Endothelial cell of umbilical vein (primary cell): ENCODE measurements at regions not wholly inside any gene's neighbourhood (a gene's known extent, or its start where the extent isn't known, plus 50 kb on each side); places are given as distances from the start of the nearest gene placed in this dataset.

ENCODE experiments used
- BruUV-seq: library from RNA; stranded (reverse); fragments of 400-500 nt; replicated peaks from 2 replicates; lab custom pipeline; 2021; lab: Mats Ljungman, UMichigan
- CTCF ChIA-PET: fragments of 300-600, 350-600 bp; sonication (Branson Sonifier 250); formaldehyde crosslinking; loops from one replicate; lab custom pipeline; 2021; ENCODE audit warnings: antibody characterized with exemption, inconsistent platforms; lab: Charles Lee
- POLR2A ChIA-PET: fragments of 300-600, 350-600 bp; sonication (Branson Sonifier 250); formaldehyde crosslinking; loops from one replicate; lab custom pipeline; 2021; ENCODE audit warnings: antibody characterized with exemption, inconsistent platforms; lab: Charles Lee
- DNase-seq: peaks from one replicate; pipeline ENCODE4 v3.0.0-alpha.2; 2011; ENCODE audit warnings: low read depth, low spot score
- FAIRE-seq: peaks from 2 replicates; lab custom pipeline; 2011; peaks lifted over from hg19 to GRCh38; lab: Jason Lieb, UNC
- H2AFZ ChIP-seq: 2 replicates; pipeline ENCODE4 v1.6.0; 2012; ENCODE audit warnings: low read depth, low read length, control low read depth, inconsistent platforms
- H3K27ac ChIP-seq: 2 replicates; pipeline ENCODE4 v1.5.1; 2011; ENCODE audit warnings: low read depth, mild to moderate bottlenecking, control low read depth, low read length, moderate library complexity; ENCODE audit not compliant: insufficient read depth
- H3K27me3 ChIP-seq, 2 experiments: 2 replicates each; pipeline versions ENCODE4 v1.6.0 to v1.6.1; 2011; ENCODE audit warnings: low read length in 2 of 2, mixed read lengths in 1 of 2; ENCODE audit not compliant: control insufficient read depth in 2 of 2, insufficient read depth in 2 of 2
- H3K36me3 ChIP-seq, 2 experiments: 2 replicates in 1 of 2; 3 replicates in 1 of 2; pipeline ENCODE4 v1.5.1; 2011; ENCODE audit warnings: low read length in 2 of 2, mild to moderate bottlenecking in 1 of 2, moderate library complexity in 1 of 2; ENCODE audit not compliant: control insufficient read depth in 2 of 2, insufficient read depth in 2 of 2; ENCODE audit errors: extremely low read depth in 1 of 2
- H3K4me1 ChIP-seq: 3 replicates; pipeline ENCODE4 v1.5.1; 2011; ENCODE audit warnings: mild to moderate bottlenecking, low read length; ENCODE audit not compliant: control insufficient read depth, insufficient read depth; ENCODE audit errors: extremely low read depth
- H3K4me2 ChIP-seq: 2 replicates; pipeline ENCODE4 v1.6.1; 2011; ENCODE audit warnings: low read length, control low read depth, mixed read lengths; ENCODE audit not compliant: insufficient read depth
- H3K4me3 ChIP-seq, 3 experiments: fragments of 200-600 bp in 1 of 3; sonication (generic), shearing (Covaris generic) in 1 of 3; replicated peaks in 1 of 3; 2 replicates each; pipeline ENCODE4 v1.5.1; 2011 to 2016; ENCODE audit warnings: control low read depth in 3 of 3, low read length in 3 of 3, mild to moderate bottlenecking in 2 of 3, inconsistent platforms in 1 of 3, low read depth in 1 of 3, moderate library complexity in 1 of 3; ENCODE audit not compliant: insufficient read depth in 1 of 3
- H3K79me2 ChIP-seq: 2 replicates; pipeline ENCODE4 v1.6.0; 2012; ENCODE audit warnings: low read length, inconsistent platforms; ENCODE audit not compliant: control insufficient read depth, insufficient read depth
- H3K9ac ChIP-seq: replicated peaks from 2 replicates; pipeline ENCODE3; 2011; ENCODE audit warnings: low read length, control low read depth; ENCODE audit not compliant: insufficient read depth; ENCODE audit errors: extremely low read depth
- H3K9me1 ChIP-seq: replicated peaks from 3 replicates; pipeline ENCODE4 v1.6.0; 2011; ENCODE audit warnings: mild to moderate bottlenecking, low read length; ENCODE audit not compliant: control insufficient read depth, insufficient read depth; ENCODE audit errors: extremely low read depth
- H3K9me3 ChIP-seq: replicated peaks from 2 replicates; pipeline ENCODE4 v1.5.1; 2012; ENCODE audit warnings: low read length, inconsistent platforms; ENCODE audit not compliant: control insufficient read depth, insufficient read depth
- H4K20me1 ChIP-seq: replicated peaks from 2 replicates; pipeline ENCODE3; 2011; ENCODE audit warnings: mild to moderate bottlenecking, low read length; ENCODE audit not compliant: control insufficient read depth, insufficient read depth; ENCODE audit errors: extremely low read depth
- EZH2 ChIP-seq: IDR thresholded peaks from 2 replicates; pipeline ENCODE4 v1.6.1; 2012; ENCODE audit warnings: borderline replicate concordance, low read depth, mild to moderate bottlenecking, moderate library complexity, low read length, inconsistent platforms; ENCODE audit not compliant: severe bottlenecking
- FOS ChIP-seq: IDR thresholded peaks from 2 replicates; pipeline ENCODE4 v1.6.1; 2011; ENCODE audit warnings: mild to moderate bottlenecking, low read length, moderate library complexity, borderline replicate concordance; ENCODE audit not compliant: insufficient read depth
- GATA2 ChIP-seq: IDR thresholded peaks from 2 replicates; pipeline ENCODE4 v1.7.0; 2011; ENCODE audit warnings: low read depth, mild to moderate bottlenecking, moderate library complexity, mixed read lengths, low read length; ENCODE audit not compliant: insufficient read length, insufficient read depth
- JUN ChIP-seq: IDR thresholded peaks from 2 replicates; pipeline ENCODE4 v1.6.1; 2011; ENCODE audit warnings: borderline replicate concordance, low read depth; ENCODE audit not compliant: insufficient read length, insufficient read depth
- MAX ChIP-seq: IDR thresholded peaks from 2 replicates; pipeline ENCODE4 v1.6.1; 2011; ENCODE audit not compliant: insufficient read depth, insufficient read length
- MYC ChIP-seq: IDR thresholded peaks from one replicate; pipeline ENCODE4 v1.6.1; 2011; ENCODE audit warnings: mild to moderate bottlenecking, low read depth, low read length
- POLR2A ChIP-seq: IDR thresholded peaks from 2 replicates; pipeline ENCODE4 v1.6.1; 2012; ENCODE audit warnings: low read depth, mild to moderate bottlenecking, control low read depth, low read length
- POLR2AphosphoS5 ChIP-seq: IDR thresholded peaks from 2 replicates; pipeline ENCODE4 v1.6.1; 2012; ENCODE audit warnings: low read depth, mild to moderate bottlenecking, control low read depth, low read length, moderate library complexity; ENCODE audit not compliant: insufficient read depth
- dilution Hi-C: fragments of 300-500 bp; cut with MboI; formaldehyde crosslinking; loops from one replicate; pipeline ENCODE4 v1.15.0; 2019; ENCODE audit warnings: low sequenced_read_pairs; ENCODE audit not compliant: extremely low pct_ligation_motif_present
- intact Hi-C: fragments of 100-400 bp; cut with micrococcal nuclease; formaldehyde crosslinking; loops from one replicate; pipeline ENCODE4 v1.10.0; 2022
- TF ChIP-seq, protein P1 (sequence below), 2 donors: IDR thresholded peaks; 1 replicate in 1 of 2; 2 replicates in 1 of 2; pipeline ENCODE4 v1.5.1; 2011; ENCODE audit warnings: low read length in 2 of 2, mild to moderate bottlenecking in 2 of 2, moderate library complexity in 2 of 2, control low read depth in 1 of 2, inconsistent platforms in 1 of 2, low read depth in 1 of 2; ENCODE audit not compliant: insufficient read depth in 1 of 2; ENCODE audit errors: extremely low read depth in 1 of 2

GRCh38 chr20:6504826-6505225, 262.7 kb upstream of the BMP2 start:
- H3K79me2 ChIP-seq = no peaks in the 10 kb centered on the region
- no peak overlapping the region for H3K4me3 ChIP-seq
- H3K36me3 ChIP-seq = no peaks in the 10 kb centered on the region
- DNase-seq = no peak
- dilution Hi-C loops (no loop called here), intact Hi-C loops (loop anchor here (5.0 kb wide), 1 partner anchor 77 kb away; no protein-coding TSS in a partner anchor)
- H4K20me1 ChIP-seq = no peaks in the 10 kb centered on the region
- no peak overlapping the region for H3K9ac ChIP-seq
- H3K9me3 ChIP-seq = no peaks in the 10 kb centered on the region
- H3K4me1 ChIP-seq = peaks cover 12% of the 10 kb centered on the region
- no TSS peak for BruUV-seq
- no peak overlapping the region for H2AFZ ChIP-seq
- no peak overlapping the region for H3K27ac ChIP-seq
- no peaks in the 10 kb centered on the region for H3K27me3 ChIP-seq
- FAIRE-seq = no peak
- no peaks in the 10 kb centered on the region for H3K9me1 ChIP-seq
- H3K4me2 ChIP-seq = no peak overlapping the region
- ChIA-PET CTCF (no interaction called here), POLR2A (interaction anchor here (0.6 kb wide), 1 partner anchor 232 kb away, joined by 3 read pairs; no protein-coding TSS in a partner anchor)
- TF ChIP-seq MYC (no peak), FOS (no peak), POLR2A (no peak), JUN (no peak), MAX (no peak), POLR2AphosphoS5 (no peak), GATA2 (no peak), EZH2 (no peak)

DNA sequence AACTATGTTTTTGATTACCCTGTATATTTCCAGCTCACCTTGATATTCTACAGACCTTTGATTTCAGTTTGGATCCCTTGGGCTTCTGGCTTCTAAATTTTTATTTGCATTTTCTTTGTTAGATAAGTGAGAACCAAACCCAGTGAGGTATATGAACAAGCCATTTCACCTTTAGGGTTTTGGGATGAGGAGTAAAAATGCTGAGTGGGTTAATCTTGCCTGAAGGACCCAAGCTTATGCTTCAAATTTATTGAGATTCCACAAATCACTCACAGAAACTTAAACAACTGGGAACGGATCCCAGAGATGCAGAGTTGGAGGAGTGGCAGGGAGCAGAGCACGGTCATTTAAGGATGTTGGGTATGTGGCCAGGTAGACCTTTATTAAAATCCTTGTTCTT, 263.3 kb upstream of the BMP2 start:
- intact Hi-C loops (loop anchor here (5.0 kb wide), 1 partner anchor 78 kb away; no protein-coding TSS in a partner anchor), dilution Hi-C loops (no loop called here)
- DNase-seq (no peak), FAIRE-seq (no peak)
- ChIA-PET POLR2A (no interaction called here), CTCF (no interaction called here)
- Histone ChIP-seq H3K9me1 (no peaks in the 10 kb centered on the region), H3K79me2 (no peaks in the 10 kb centered on the region), H3K4me2 (no peak overlapping the region), H3K27ac (no peak overlapping the region), H4K20me1 (no peaks in the 10 kb centered on the region), H3K9me3 (no peaks in the 10 kb centered on the region), H2AFZ (no peak overlapping the region), H3K27me3 (no peaks in the 10 kb centered on the region), H3K4me1 (peaks cover 12% of the 10 kb centered on the region), H3K9ac (no peak overlapping the region), H3K4me3 (no peak overlapping the region), H3K36me3 (no peaks in the 10 kb centered on the region)
- BruUV-seq = no TSS peak
- no peak for TF ChIP-seq JUN
- no peak for TF ChIP-seq MAX
- no peak for TF ChIP-seq FOS
- TF ChIP-seq POLR2A = no peak
- TF ChIP-seq MYC = no peak
- TF ChIP-seq GATA2 = no peak
- TF ChIP-seq, protein P1, sequence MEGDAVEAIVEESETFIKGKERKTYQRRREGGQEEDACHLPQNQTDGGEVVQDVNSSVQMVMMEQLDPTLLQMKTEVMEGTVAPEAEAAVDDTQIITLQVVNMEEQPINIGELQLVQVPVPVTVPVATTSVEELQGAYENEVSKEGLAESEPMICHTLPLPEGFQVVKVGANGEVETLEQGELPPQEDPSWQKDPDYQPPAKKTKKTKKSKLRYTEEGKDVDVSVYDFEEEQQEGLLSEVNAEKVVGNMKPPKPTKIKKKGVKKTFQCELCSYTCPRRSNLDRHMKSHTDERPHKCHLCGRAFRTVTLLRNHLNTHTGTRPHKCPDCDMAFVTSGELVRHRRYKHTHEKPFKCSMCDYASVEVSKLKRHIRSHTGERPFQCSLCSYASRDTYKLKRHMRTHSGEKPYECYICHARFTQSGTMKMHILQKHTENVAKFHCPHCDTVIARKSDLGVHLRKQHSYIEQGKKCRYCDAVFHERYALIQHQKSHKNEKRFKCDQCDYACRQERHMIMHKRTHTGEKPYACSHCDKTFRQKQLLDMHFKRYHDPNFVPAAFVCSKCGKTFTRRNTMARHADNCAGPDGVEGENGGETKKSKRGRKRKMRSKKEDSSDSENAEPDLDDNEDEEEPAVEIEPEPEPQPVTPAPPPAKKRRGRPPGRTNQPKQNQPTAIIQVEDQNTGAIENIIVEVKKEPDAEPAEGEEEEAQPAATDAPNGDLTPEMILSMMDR (IDR thresholded peaks at IDR 0.05; ENCODE audit: extremely low read depth in 1 of 2, insufficient read depth in 1 of 2, low read depth in 1 of 2, low read length in 2 of 2) = no peak
- TF ChIP-seq EZH2 = no peak
- no peak for TF ChIP-seq POLR2AphosphoS5
